Activated CD8-positive, alpha-beta T cell treated with anti-CD3 and anti-CD28 coated beads for 36 hours (primary cell): ENCODE measurements at regions not wholly inside any gene's neighbourhood (a gene's known extent, or its start where the extent isn't known, plus 50 kb on each side); places are given as distances from the start of the nearest gene placed in this dataset.

Experiments used
- ATAC-seq: fragments of 200-7000 bp; cut with Tn5 transposase; one replicate; pipeline ENCODE4 v1.10.0; 2021; ENCODE audit warnings: mild to moderate bottlenecking, moderate library complexity
- CTCF ChIA-PET: fragments of 350-600 bp; sonication (Branson Sonifier 250); formaldehyde crosslinking; loops from one replicate; lab custom pipeline; 2021; ENCODE audit warnings: antibody characterized with exemption; lab: Charles Lee
- POLR2A ChIA-PET: fragments of 350-600 bp; sonication (Branson Sonifier 250); formaldehyde crosslinking; loops from one replicate; lab custom pipeline; 2021; ENCODE audit warnings: antibody characterized with exemption; lab: Charles Lee
- DNase-seq: peaks from one replicate; pipeline ENCODE4 v3.0.0-alpha.2; 2020
- H3K27ac Mint-ChIP-seq: one replicate; pipeline ENCODE4 v1.8.0; 2021; ENCODE audit warnings: mild to moderate bottlenecking, mixed read lengths
- H3K27me3 Mint-ChIP-seq: one replicate; pipeline ENCODE4 v1.8.0; 2021; ENCODE audit warnings: mixed read lengths
- H3K36me3 Mint-ChIP-seq: one replicate; pipeline ENCODE4 v1.8.0; 2021; ENCODE audit warnings: low read depth, mixed read lengths
- H3K4me1 Mint-ChIP-seq: one replicate; pipeline ENCODE4 v1.8.0; 2021; ENCODE audit warnings: low read depth, mixed read lengths
- H3K4me3 Mint-ChIP-seq: one replicate; pipeline ENCODE4 v1.8.0; 2021; ENCODE audit warnings: mild to moderate bottlenecking, moderate library complexity, mixed read lengths
- H3K9me3 Mint-ChIP-seq: one replicate; pipeline ENCODE4 v1.8.0; 2021; ENCODE audit warnings: mixed read lengths
- intact Hi-C: fragments of 100-400 bp; cut with micrococcal nuclease; formaldehyde crosslinking; loops from one replicate; pipeline ENCODE4 v1.10.0; 2022
- TF ChIP-seq, protein P1 (sequence below): fragments of 200-600 bp; IDR thresholded peaks from one replicate; pipeline ENCODE4 v1.8.0; 2022; ENCODE audit warnings: antibody characterized with exemption, mild to moderate bottlenecking

GRCh38 chr2:21244161-21244560 is 120.4 kb downstream of the TDRD15 start:
- POLR2A ChIA-PET, result no interaction called here
- intact Hi-C loops, result no loop called here
- TF ChIP-seq, protein P1, sequence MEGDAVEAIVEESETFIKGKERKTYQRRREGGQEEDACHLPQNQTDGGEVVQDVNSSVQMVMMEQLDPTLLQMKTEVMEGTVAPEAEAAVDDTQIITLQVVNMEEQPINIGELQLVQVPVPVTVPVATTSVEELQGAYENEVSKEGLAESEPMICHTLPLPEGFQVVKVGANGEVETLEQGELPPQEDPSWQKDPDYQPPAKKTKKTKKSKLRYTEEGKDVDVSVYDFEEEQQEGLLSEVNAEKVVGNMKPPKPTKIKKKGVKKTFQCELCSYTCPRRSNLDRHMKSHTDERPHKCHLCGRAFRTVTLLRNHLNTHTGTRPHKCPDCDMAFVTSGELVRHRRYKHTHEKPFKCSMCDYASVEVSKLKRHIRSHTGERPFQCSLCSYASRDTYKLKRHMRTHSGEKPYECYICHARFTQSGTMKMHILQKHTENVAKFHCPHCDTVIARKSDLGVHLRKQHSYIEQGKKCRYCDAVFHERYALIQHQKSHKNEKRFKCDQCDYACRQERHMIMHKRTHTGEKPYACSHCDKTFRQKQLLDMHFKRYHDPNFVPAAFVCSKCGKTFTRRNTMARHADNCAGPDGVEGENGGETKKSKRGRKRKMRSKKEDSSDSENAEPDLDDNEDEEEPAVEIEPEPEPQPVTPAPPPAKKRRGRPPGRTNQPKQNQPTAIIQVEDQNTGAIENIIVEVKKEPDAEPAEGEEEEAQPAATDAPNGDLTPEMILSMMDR, result no peak
- Mint-ChIP-seq H3K27ac (no peak overlapping the region), H3K27me3 (no peaks in the 10 kb centered on the region), H3K4me3 (no peak overlapping the region), H3K36me3 (no peaks in the 10 kb centered on the region), H3K9me3 (peaks cover 11% of the 10 kb centered on the region), H3K4me1 (no peaks in the 10 kb centered on the region)
- DNase-seq (no peak), ATAC-seq (no peak)
- CTCF ChIA-PET, result no interaction called here

GRCh38 chr2:21245565-21245964 is 121.8 kb downstream of the TDRD15 start:
- H3K4me1 Mint-ChIP-seq, result no peaks in the 10 kb centered on the region
- no peak for DNase-seq
- POLR2A ChIA-PET, result no interaction called here
- no peak overlapping the region for H3K4me3 Mint-ChIP-seq
- TF ChIP-seq, protein P1, result no peak
- H3K9me3 Mint-ChIP-seq, result peaks cover 4% of the 10 kb centered on the region
- H3K36me3 Mint-ChIP-seq, result no peaks in the 10 kb centered on the region
- ATAC-seq, result no peak
- no peaks in the 10 kb centered on the region for H3K27me3 Mint-ChIP-seq
- intact Hi-C loops, result no loop called here
- CTCF ChIA-PET, result no interaction called here
- no peak overlapping the region for H3K27ac Mint-ChIP-seq

GRCh38 chr2:21249367-21249766 is 125.6 kb downstream of the TDRD15 start:
- Mint-ChIP-seq H3K9me3 (no peaks in the 10 kb centered on the region), H3K4me3 (no peak overlapping the region), H3K4me1 (no peaks in the 10 kb centered on the region), H3K36me3 (no peaks in the 10 kb centered on the region), H3K27me3 (no peaks in the 10 kb centered on the region), H3K27ac (no peak overlapping the region)
- ChIA-PET CTCF (interaction anchor here (0.7 to 1.4 kb wide), 2 partner anchors 68 to 1200 kb away, joined by 3 read pairs; no protein-coding TSS in a partner anchor), POLR2A (no interaction called here)
- no peak for ATAC-seq
- no peak for DNase-seq
- TF ChIP-seq, protein P1, result no peak
- intact Hi-C loops, result no loop called here

GRCh38 chr2:21250673-21251072 is 126.9 kb downstream of the TDRD15 start:
- ChIA-PET CTCF (no interaction called here), POLR2A (no interaction called here)
- intact Hi-C loops, result no loop called here
- TF ChIP-seq, protein P1, result no peak
- ATAC-seq (no peak), DNase-seq (no peak)
- Mint-ChIP-seq H3K36me3 (no peaks in the 10 kb centered on the region), H3K27me3 (no peaks in the 10 kb centered on the region), H3K9me3 (no peaks in the 10 kb centered on the region), H3K27ac (no peak overlapping the region), H3K4me3 (no peak overlapping the region), H3K4me1 (no peaks in the 10 kb centered on the region)

DNA sequence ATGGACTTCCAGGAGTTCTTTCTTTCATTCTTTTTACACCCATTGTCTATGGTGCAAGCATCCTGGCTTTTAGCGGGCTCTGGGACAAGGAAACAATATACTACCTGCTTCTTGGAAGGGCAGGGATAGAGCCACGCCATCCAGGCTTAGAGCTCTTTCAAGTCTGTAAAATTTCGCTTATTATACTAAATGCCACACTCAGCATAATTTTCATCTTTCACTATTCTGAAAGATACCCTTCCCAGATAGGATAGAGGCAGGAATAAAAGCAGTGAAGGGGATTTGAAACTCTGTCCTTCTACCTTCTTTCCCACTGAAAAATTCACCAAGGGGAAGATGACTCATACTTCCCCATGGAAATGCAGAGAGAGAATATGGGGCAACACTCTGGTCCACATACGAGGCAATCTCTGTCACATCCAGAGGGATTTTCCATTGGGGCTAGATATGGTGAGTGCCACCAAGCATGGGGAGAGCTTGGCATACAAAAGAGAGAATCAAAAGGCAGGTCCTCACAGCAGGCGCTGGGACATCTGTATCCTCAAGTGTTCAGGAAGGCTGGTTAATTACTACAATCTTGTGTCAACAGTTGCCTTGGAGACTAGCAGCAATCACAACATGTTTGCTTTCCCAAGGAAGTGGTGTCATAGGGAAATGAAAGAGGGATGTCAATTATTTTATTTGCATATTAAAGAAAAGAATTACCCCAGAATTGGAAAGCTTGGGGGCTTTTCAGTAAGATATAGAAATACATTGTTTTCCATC is 127.6 kb downstream of the TDRD15 start:
- no peak overlapping the region for H3K27ac Mint-ChIP-seq
- intact Hi-C loops, result no loop called here
- POLR2A ChIA-PET, result no interaction called here
- no peaks in the 10 kb centered on the region for H3K9me3 Mint-ChIP-seq
- no peaks in the 10 kb centered on the region for H3K4me1 Mint-ChIP-seq
- ATAC-seq (no peak), DNase-seq (no peak)
- no peaks in the 10 kb centered on the region for H3K36me3 Mint-ChIP-seq
- CTCF ChIA-PET, result no interaction called here
- H3K4me3 Mint-ChIP-seq, result no peak overlapping the region
- no peaks in the 10 kb centered on the region for H3K27me3 Mint-ChIP-seq
- TF ChIP-seq, protein P1, result no peak
